AG09309 (cell line): ENCODE measurements at regions not wholly inside any gene's neighbourhood (a gene's known extent, or its start where the extent isn't known, plus 50 kb on each side); places are given as distances from the start of the nearest gene placed in this dataset.

Experiments used
- DNase-seq: peaks from one replicate; pipeline ENCODE4 v3.0.0-alpha.2; 2010; ENCODE audit warnings: low read depth
- H3K4me3 ChIP-seq: 2 replicates; pipeline ENCODE4 v1.5.1; 2011; ENCODE audit warnings: mild to moderate bottlenecking, low read depth, low read length, moderate library complexity; ENCODE audit not compliant: control insufficient read depth
- CTCF ChIP-seq: IDR thresholded peaks from 2 replicates; pipeline ENCODE4 v1.5.1; 2011; ENCODE audit warnings: mild to moderate bottlenecking, low read depth, low read length, inconsistent platforms; ENCODE audit not compliant: insufficient read depth, control insufficient read depth; ENCODE audit errors: missing control alignments

- no peak overlapping the region for H3K4me3 ChIP-seq
- no peak for DNase-seq
- TF ChIP-seq CTCF: no peak
These were observed 824.0 kb upstream of the PIK3C3 start for GRCh38 chr18:41131050-41131449.

- no peak overlapping the region for H3K4me3 ChIP-seq
- DNase-seq: no peak
- no peak for TF ChIP-seq CTCF
These were observed 826.5 kb upstream of the PIK3C3 start for GRCh38 chr18:41128545-41128944.

GRCh38 chr18:41128126-41128525 lies 826.9 kb upstream of the PIK3C3 start:
- no peak overlapping the region for H3K4me3 ChIP-seq
- DNase-seq: no peak
- TF ChIP-seq CTCF: no peak

GRCh38 chr18:41126541-41127235 lies 828.3 kb upstream of the PIK3C3 start:
- no peak for TF ChIP-seq CTCF
- no peak overlapping the region for H3K4me3 ChIP-seq
- DNase-seq: peak; percentile 17

GRCh38 chr18:41121116-41121826 lies 833.8 kb upstream of the PIK3C3 start:
- no peak overlapping the region for H3K4me3 ChIP-seq
- no peak for TF ChIP-seq CTCF
- DNase-seq: no peak

GRCh38 chr18:41119031-41119430 lies 836.0 kb upstream of the PIK3C3 start:
- no peak overlapping the region for H3K4me3 ChIP-seq
- no peak for DNase-seq
- no peak for TF ChIP-seq CTCF
